Endodermal cell (in vitro differentiated cells): ENCODE measurements at regions not wholly inside any gene's neighbourhood (a gene's known extent, or its start where the extent isn't known, plus 50 kb on each side); places are given as distances from the start of the nearest gene placed in this dataset.

Experiments used
- DNase-seq: peaks from one replicate; pipeline ENCODE4 v3.0.0-alpha.2; 2017
- H3K27ac ChIP-seq: 2 replicates; pipeline ENCODE4 v1.5.1; 2013; ENCODE audit warnings: mild to moderate bottlenecking, low read depth, low read length, moderate library complexity
- H3K27me3 ChIP-seq: 2 replicates; pipeline ENCODE4 v1.6.1; 2013; ENCODE audit warnings: mild to moderate bottlenecking, low read length, moderate library complexity; ENCODE audit not compliant: insufficient read depth, control insufficient read depth, poor library complexity, severe bottlenecking
- H3K36me3 ChIP-seq: 2 replicates; pipeline ENCODE4 v1.7.0; 2013; ENCODE audit warnings: mild to moderate bottlenecking, low read length, moderate library complexity; ENCODE audit not compliant: control insufficient read depth, insufficient read depth
- H3K4me1 ChIP-seq: one replicate; pipeline ENCODE4 v1.7.0; 2013; ENCODE audit warnings: low read length; ENCODE audit not compliant: control insufficient read depth, insufficient read depth
- H3K4me3 ChIP-seq: 2 replicates; pipeline ENCODE4 v1.5.1; 2013; ENCODE audit warnings: mild to moderate bottlenecking, low read length, moderate library complexity
- H3K9ac ChIP-seq: 2 replicates; pipeline ENCODE4 v1.6.1; 2013; ENCODE audit warnings: mild to moderate bottlenecking, low read length, moderate library complexity; ENCODE audit not compliant: poor library complexity, severe bottlenecking; ENCODE audit errors: extremely low read depth
- H3K9me3 ChIP-seq: 2 replicates; pipeline ENCODE4 v1.6.1; 2013; ENCODE audit warnings: mild to moderate bottlenecking, low read length, moderate library complexity; ENCODE audit not compliant: control insufficient read depth
- H3K27ac Mint-ChIP-seq: 2 replicates; pipeline ENCODE4 v1.8.0; 2020; ENCODE audit warnings: mixed read lengths
- H3K27me3 Mint-ChIP-seq: 2 replicates; pipeline ENCODE4 v1.8.0; 2021; ENCODE audit warnings: mild to moderate bottlenecking, mixed read lengths; ENCODE audit not compliant: insufficient read depth
- H3K36me3 Mint-ChIP-seq: 2 replicates; pipeline ENCODE4 v1.8.0; 2020; ENCODE audit warnings: low read depth, mixed read lengths
- H3K4me1 Mint-ChIP-seq: 2 replicates; pipeline ENCODE4 v1.8.0; 2020; ENCODE audit warnings: mixed read lengths
- H3K4me3 Mint-ChIP-seq: 2 replicates; pipeline ENCODE4 v1.8.0; 2020; ENCODE audit warnings: mild to moderate bottlenecking, moderate library complexity, mixed read lengths
- H3K9me3 Mint-ChIP-seq: 2 replicates; pipeline ENCODE4 v1.8.0; 2020; ENCODE audit warnings: mild to moderate bottlenecking, mixed read lengths
- CTCF ChIP-seq: fragments of 200-600 bp; sonication (generic); conservative IDR thresholded peaks from 2 replicates; pipeline ENCODE4 v1.5.0; 2021; ENCODE audit warnings: antibody characterized with exemption, mild to moderate bottlenecking
- WGBS, 2 experiments: methylation state at CpG; one replicate each; pipeline versions ENCODE4 v1.1.5 to v1.1.7; 2013; ENCODE audit warnings: missing lambda C conversion rate in 2 of 2, mixed read lengths in 1 of 2; ENCODE audit not compliant: insufficient coverage in 1 of 2, insufficient read length in 1 of 2; 5-methylcytosine and 5-hydroxymethylcytosine counted together

- no peak for TF ChIP-seq CTCF
- H3K9me3 Mint-ChIP-seq, result no peaks in the 10 kb centered on the region
- no peaks in the 10 kb centered on the region for H3K36me3 Mint-ChIP-seq
- no peak overlapping the region for H3K4me3 Mint-ChIP-seq
- Histone ChIP-seq H3K27me3 (no peaks in the 10 kb centered on the region), H3K27ac (no peak overlapping the region), H3K4me3 (no peak overlapping the region), H3K36me3 (no peaks in the 10 kb centered on the region), H3K9ac (no peak overlapping the region), H3K4me1 (no peaks in the 10 kb centered on the region), H3K9me3 (no peaks in the 10 kb centered on the region)
- DNase-seq, result no peak
- no peaks in the 10 kb centered on the region for H3K4me1 Mint-ChIP-seq
- no peaks in the 10 kb centered on the region for H3K27me3 Mint-ChIP-seq
- no peak overlapping the region for H3K27ac Mint-ChIP-seq
Observed at GRCh38 chr1:95982711-95983110, 738.9 kb upstream of the PTBP2 start.

DNA sequence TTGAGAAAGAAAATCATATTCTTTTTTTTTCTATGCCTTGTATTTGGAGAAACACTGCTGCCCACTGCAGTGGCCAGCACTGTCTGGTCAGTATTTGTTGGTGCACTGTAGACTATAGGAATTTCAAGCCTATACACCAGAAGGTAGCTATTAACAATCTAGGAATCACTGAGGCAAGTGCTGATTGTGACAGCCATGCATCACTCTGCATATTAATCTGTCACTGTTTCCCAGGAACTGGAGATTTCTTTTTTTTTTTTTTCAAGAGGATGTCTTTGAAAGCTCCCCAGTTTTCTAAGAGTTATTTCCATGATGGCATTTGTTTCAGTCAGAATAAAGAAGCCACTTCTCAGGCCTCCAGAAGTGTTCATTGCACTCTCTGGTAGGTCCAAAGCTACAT lies 737.8 kb upstream of the PTBP2 start:
- H3K27ac ChIP-seq, result no peak overlapping the region
- Mint-ChIP-seq H3K4me1 (no peaks in the 10 kb centered on the region), H3K9me3 (no peaks in the 10 kb centered on the region), H3K36me3 (no peaks in the 10 kb centered on the region), H3K27me3 (no peaks in the 10 kb centered on the region), H3K4me3 (no peak overlapping the region), H3K27ac (no peak overlapping the region)
- H3K9me3 ChIP-seq, result no peaks in the 10 kb centered on the region
- DNase-seq, result no peak
- no peaks in the 10 kb centered on the region for H3K27me3 ChIP-seq
- no peaks in the 10 kb centered on the region for H3K4me1 ChIP-seq
- H3K9ac ChIP-seq, result no peak overlapping the region
- H3K36me3 ChIP-seq, result no peaks in the 10 kb centered on the region
- TF ChIP-seq CTCF, result no peak
- no peak overlapping the region for H3K4me3 ChIP-seq

DNA sequence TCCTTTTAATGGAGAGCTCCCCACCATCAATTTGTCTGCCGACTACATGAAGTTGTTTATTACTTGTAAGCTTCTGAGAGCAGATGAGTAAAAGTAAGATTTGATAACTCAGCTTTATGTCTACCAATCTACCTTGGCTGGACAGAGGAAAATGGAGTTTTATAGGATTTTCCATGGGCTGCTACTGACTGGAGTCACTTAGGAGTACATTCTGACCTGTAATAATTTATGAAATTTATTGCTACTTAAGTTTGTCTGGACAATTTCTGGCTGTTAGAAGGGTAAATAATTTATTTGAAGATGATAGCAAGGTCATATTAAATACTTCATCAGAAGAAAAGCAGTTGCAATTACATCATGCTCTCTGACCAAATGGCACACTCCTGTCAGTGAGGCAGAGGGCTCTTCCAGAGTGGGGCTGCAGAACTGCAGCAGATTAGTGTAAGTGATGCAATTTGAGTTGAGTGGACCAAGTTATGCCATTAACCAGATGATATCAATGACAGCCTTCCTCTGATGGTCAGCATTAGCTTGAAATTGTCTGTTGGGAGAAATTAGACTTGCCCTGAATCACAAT lies 736.7 kb upstream of the PTBP2 start:
- no peaks in the 10 kb centered on the region for H3K36me3 Mint-ChIP-seq
- no peak for TF ChIP-seq CTCF
- Histone ChIP-seq H3K27me3 (no peaks in the 10 kb centered on the region), H3K9me3 (no peaks in the 10 kb centered on the region), H3K4me3 (no peak overlapping the region), H3K9ac (no peak overlapping the region), H3K36me3 (no peaks in the 10 kb centered on the region), H3K4me1 (no peaks in the 10 kb centered on the region), H3K27ac (no peak overlapping the region)
- no peak overlapping the region for H3K4me3 Mint-ChIP-seq
- WGBS, 2 experiments, result 90 to 100% methylated on average over 1 of the region's 1 CpG
- H3K4me1 Mint-ChIP-seq, result peaks cover 8% of the 10 kb centered on the region
- no peaks in the 10 kb centered on the region for H3K27me3 Mint-ChIP-seq
- H3K27ac Mint-ChIP-seq, result no peak overlapping the region
- no peak for DNase-seq
- H3K9me3 Mint-ChIP-seq, result no peaks in the 10 kb centered on the region
